ENCODE measurements at regions not wholly inside any gene's neighbourhood (a gene's known extent, or its start where the extent isn't known, plus 50 kb on each side); places are given as distances from the start of the nearest gene placed in this dataset.

DNA sequence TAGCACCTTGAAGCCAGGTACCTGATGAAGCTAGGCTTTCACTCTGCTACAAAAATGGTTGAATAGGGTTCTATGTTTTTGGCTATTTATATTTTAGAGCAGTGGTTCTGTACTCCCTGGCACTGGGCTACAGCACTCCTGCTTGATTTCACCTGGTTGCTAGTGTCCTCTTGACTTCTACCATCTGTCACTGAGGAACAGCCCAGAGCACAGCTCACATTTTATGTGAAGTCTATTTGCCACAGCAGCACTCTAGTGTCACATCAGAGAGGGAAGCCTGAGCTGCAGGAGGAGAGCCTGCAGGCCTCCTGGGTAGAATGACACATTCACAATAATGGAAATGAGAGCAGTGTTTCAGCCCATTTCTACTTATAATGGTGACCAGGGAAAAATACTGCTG, 184.2 kb downstream of the ZNF486 start:
- Histone ChIP-seq H3K18ac (ENCODE audit: low read depth, low read length) (no peak overlapping the region), H3K27me3 (ENCODE audit: control insufficient read depth, insufficient read depth, low read length) (no peaks in the 10 kb centered on the region), H2AK5ac (ENCODE audit: low read depth, low read length) (no peak overlapping the region), H4K91ac (ENCODE audit: insufficient read depth, low read depth, low read length) (no peak overlapping the region), H3K4me2 (ENCODE audit: low read depth, low read length) (no peak overlapping the region), H2AFZ (replicated peaks; ENCODE audit: low read length, poor library complexity) (no peak overlapping the region), H2BK20ac (ENCODE audit: low read depth, low read length) (no peak overlapping the region), H4K20me1 (ENCODE audit: insufficient read depth, low read length) (no peaks in the 10 kb centered on the region), H3K4me3 (ENCODE audit: insufficient read depth, low read depth, low read length) (no peak overlapping the region), H3K27ac (ENCODE audit: insufficient read depth, low read length) (no peak overlapping the region), H2BK5ac (ENCODE audit: low read depth, low read length, poor library complexity, severe bottlenecking) (no peak overlapping the region), H3K4ac (ENCODE audit: low read depth, low read length) (no peak overlapping the region), H4K8ac (ENCODE audit: low read depth in 2 of 2, low read length in 2 of 2) (no peak overlapping the region), H3K9me1 (ENCODE audit: insufficient read depth, low read length) (no peaks in the 10 kb centered on the region), H3K56ac (ENCODE audit: extremely low read depth, insufficient read depth, low read length) (no peak overlapping the region), H3K9ac (ENCODE audit: low read depth, low read length) (no peak overlapping the region), H3K36me3 (ENCODE audit: control insufficient read depth, insufficient read depth, low read length) (no peaks in the 10 kb centered on the region), H4K5ac (ENCODE audit: low read depth, low read length) (no peak overlapping the region), H3K79me1 (ENCODE audit: low read depth in 1 of 2, low read length in 2 of 2) (no peaks in the 10 kb centered on the region), H2BK120ac (ENCODE audit: low read depth, low read length) (no peak overlapping the region), H3K4me1 (ENCODE audit: control insufficient read depth, insufficient read depth, low read length) (no peaks in the 10 kb centered on the region), H3K23ac (ENCODE audit: low read depth, low read length) (no peak overlapping the region), H2BK15ac (ENCODE audit: low read depth, low read length) (no peak overlapping the region), H3K9me3 (ENCODE audit: control insufficient read depth, insufficient read depth, low read length) (0 out of 2 replicates have a peak, but pooled peaks cover 2% of the 10 kb centered on the region), H2AK9ac (replicated peaks; ENCODE audit: low read depth, low read length, poor library complexity) (no peak overlapping the region), H3K14ac (replicated peaks; ENCODE audit: low read depth, low read length) (no peak overlapping the region)
- dilution Hi-C loops (cut with HindIII; ENCODE audit: low sequenced_read_pairs, unreplicated experiment) (no loop called here), intact Hi-C loops (cut with micrococcal nuclease) (no loop called here), in situ Hi-C loops (cut with MboI; ENCODE audit: low sequenced_read_pairs) (no loop called here)
- DNase-seq: no peak
- ATAC-seq (ENCODE audit: low read depth): no peak
- TF ChIP-seq RAD21 (IDR thresholded peaks at IDR 0.05; ENCODE audit: low read length) (no peak), CHD1 (IDR thresholded peaks at IDR 0.05; ENCODE audit: low read depth, low read length) (no peak), NFE2L2 (IDR thresholded peaks at IDR 0.05; ENCODE audit: low read depth, low read length) (no peak), RCOR1 (IDR thresholded peaks at IDR 0.05; ENCODE audit: insufficient replicate concordance, low read length) (no peak), BHLHE40 (IDR thresholded peaks at IDR 0.05; ENCODE audit: low read depth, low read length) (no peak), FOS (IDR thresholded peaks at IDR 0.05; ENCODE audit: low read depth, low read length) (no peak), SMC3 (IDR thresholded peaks at IDR 0.05; ENCODE audit: low read depth, low read length) (no peak), MXI1 (IDR thresholded peaks at IDR 0.05; ENCODE audit: borderline replicate concordance, low read depth, low read length) (no peak), CEBPB (IDR thresholded peaks at IDR 0.05; ENCODE audit: low read depth, low read length) (no peak), POLR2A (IDR thresholded peaks at IDR 0.05; ENCODE audit: low read depth, low read length) (no peak)
- TF ChIP-seq, protein P1, sequence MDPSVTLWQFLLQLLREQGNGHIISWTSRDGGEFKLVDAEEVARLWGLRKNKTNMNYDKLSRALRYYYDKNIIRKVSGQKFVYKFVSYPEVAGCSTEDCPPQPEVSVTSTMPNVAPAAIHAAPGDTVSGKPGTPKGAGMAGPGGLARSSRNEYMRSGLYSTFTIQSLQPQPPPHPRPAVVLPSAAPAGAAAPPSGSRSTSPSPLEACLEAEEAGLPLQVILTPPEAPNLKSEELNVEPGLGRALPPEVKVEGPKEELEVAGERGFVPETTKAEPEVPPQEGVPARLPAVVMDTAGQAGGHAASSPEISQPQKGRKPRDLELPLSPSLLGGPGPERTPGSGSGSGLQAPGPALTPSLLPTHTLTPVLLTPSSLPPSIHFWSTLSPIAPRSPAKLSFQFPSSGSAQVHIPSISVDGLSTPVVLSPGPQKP (IDR thresholded peaks at IDR 0.05; ENCODE audit: borderline replicate concordance, low read depth, low read length): no peak
- TF ChIP-seq, protein P2, sequence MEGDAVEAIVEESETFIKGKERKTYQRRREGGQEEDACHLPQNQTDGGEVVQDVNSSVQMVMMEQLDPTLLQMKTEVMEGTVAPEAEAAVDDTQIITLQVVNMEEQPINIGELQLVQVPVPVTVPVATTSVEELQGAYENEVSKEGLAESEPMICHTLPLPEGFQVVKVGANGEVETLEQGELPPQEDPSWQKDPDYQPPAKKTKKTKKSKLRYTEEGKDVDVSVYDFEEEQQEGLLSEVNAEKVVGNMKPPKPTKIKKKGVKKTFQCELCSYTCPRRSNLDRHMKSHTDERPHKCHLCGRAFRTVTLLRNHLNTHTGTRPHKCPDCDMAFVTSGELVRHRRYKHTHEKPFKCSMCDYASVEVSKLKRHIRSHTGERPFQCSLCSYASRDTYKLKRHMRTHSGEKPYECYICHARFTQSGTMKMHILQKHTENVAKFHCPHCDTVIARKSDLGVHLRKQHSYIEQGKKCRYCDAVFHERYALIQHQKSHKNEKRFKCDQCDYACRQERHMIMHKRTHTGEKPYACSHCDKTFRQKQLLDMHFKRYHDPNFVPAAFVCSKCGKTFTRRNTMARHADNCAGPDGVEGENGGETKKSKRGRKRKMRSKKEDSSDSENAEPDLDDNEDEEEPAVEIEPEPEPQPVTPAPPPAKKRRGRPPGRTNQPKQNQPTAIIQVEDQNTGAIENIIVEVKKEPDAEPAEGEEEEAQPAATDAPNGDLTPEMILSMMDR (conservative IDR thresholded peaks at IDR 0.05; ENCODE audit: low read depth, low read length): no peak
- POLR2A ChIA-PET (ENCODE audit: unreplicated experiment): no interaction called here
- CTCF ChIA-PET: no interaction called here
- no TSS peak for BruUV-seq (replicated peaks)
